PC-3 (cell line): ENCODE measurements at regions not wholly inside any gene's neighbourhood (a gene's known extent, or its start where the extent isn't known, plus 50 kb on each side); places are given as distances from the start of the nearest gene placed in this dataset.

Experiments
- CTCF ChIP-seq: fragments of 300-600 bp; sonication (generic); conservative IDR thresholded peaks from 2 replicates; pipeline ENCODE4 v1.5.1; 2017; ENCODE audit warnings: antibody characterized with exemption, low read depth, mild to moderate bottlenecking, low read length
- EZH2 ChIP-seq: fragments of 300-600 bp; sonication (generic); IDR thresholded peaks from one replicate; pipeline ENCODE4 v1.6.1; 2017; ENCODE audit warnings: antibody characterized with exemption, mild to moderate bottlenecking, low read length; ENCODE audit not compliant: unreplicated experiment

DNA sequence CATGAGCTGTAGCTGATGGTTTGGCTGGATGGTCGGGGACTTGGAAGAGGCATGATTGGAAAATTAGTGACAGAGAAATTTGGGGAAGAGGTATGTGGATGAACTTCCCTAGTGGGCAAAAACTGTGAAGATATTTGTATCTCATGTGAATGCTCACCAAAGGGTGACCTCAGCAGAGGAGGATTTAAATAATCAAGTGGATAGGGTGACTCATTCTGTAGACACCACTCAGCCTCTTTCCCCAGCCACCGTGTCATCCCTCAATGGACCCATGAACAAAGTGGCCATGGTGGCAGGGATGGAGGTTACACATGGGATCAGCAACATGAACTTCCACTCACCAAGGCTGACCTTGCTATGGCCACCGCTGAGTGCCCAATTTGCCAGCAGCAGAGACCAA lies 60.8 kb upstream of the KRAS start:
- TF ChIP-seq EZH2, result no peak
- no peak for TF ChIP-seq CTCF
